HG03442 (cell line): ENCODE measurements at regions not wholly inside any gene's neighbourhood (a gene's known extent, or its start where the extent isn't known, plus 50 kb on each side); places are given as distances from the start of the nearest gene placed in this dataset.
"Not testable (repeated sequence)": the region's sequence is repeated elsewhere in the genome, so short reads cannot be mapped to it uniquely, and the experiment has no call there.

ENCODE experiments used
- ATAC-seq: cut with Tn5 transposase; IDR thresholded peaks from one replicate; pipeline ENCODE4 v1.9.1; 2021; ENCODE audit warnings: mild to moderate bottlenecking, moderate library complexity; ENCODE audit not compliant: unreplicated experiment

DNA sequence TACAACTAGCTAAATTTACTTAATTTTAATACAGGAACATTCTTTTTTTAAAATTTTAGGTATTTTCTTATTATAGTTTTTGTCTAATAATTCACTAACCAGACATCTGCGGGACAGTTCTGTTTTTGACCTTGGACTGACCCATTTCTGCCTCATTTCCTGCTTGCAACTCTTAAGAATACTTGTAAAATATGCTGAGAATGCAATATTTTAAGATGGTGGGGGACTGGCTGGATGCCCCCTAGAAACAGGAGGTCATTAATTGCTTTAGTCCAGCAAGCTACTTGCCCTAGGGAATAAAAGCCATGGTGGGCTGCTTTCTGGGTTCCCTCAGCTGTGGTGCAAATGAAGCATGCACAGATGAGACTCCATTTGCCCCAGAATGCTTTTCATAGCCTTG lies 2348.4 kb downstream of the PCDH7 start:
- ATAC-seq, result no peak

DNA sequence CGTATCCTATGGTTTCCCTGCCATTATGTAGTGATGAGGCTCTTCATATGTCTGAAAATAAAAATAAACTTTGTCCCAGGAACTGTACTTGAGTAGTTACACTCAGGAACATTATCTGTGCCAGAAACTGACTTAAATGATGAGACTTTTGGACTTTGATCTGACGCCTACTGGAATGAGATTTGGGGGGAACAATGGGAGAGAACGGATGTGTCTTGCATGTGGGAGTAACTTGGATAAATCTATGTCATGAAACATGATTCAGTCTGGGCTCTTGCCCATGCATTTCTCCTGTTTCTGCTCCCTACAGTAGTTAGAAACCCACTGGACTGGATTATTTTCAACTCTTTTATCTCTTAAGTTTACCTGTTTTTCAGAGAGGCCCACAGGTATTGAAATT lies 2351.4 kb downstream of the PCDH7 start:
- no peak for ATAC-seq

- ATAC-seq, result no peak
These were observed 2352.3 kb downstream of the PCDH7 start for GRCh38 chr4:33072298-33073089.

DNA sequence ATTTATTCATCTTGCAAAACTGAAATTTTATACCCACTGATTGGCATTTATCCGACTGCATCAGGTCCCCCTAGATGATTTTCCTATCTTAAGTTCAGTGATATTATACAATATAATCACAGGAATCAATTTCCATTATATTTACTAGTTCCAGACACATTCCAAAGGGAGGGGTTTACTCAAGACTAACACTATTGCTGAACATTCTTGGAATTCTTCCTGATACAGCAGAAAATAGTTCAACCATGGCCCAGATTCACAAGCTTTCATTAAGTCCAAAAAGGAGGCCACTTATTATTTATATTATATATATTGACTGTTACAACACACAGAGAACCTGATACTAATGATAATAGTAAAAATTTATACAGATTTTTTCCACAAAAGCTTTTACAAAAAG lies 2353.6 kb downstream of the PCDH7 start:
- ATAC-seq, result no peak

DNA sequence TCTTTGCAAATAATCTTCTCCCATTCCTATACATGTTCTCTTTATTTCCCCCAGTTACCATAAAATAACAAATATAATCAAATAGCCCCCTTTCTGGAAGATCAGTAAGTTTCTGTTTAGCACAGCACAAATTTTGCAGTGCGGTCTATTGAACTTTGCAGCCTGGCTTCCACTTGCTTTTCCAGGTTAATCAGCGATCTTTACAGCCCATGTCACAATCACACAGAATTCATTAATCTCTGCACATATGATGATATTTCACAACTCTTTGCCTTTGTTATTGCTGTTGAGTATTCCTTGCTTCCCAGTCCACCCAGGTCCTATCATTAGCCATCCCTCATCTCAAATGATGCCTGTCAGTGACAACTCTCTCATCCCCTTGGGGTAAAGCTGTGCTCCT lies 2358.0 kb downstream of the PCDH7 start:
- ATAC-seq, result no peak

- no peak for ATAC-seq
These were observed 2360.1 kb downstream of the PCDH7 start for GRCh38 chr4:33080275-33080674.

DNA sequence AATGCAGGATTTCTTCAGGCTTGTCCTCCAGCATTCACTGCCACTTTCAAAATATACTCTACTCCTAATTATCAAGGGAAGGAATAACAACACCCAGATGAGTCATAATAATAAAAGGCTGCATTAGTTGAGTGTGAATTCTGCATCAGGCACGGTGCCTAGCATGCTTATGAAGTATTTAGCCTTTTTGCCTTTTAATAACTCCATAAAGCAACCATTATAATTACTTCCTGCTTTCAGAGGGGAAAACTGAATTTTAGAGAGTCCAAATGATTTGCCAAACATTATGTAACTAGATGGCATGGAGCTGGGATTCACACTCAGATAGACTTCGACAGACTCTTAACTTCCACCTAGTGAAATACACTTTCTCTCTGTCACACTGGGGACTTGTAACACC lies 2365.5 kb downstream of the PCDH7 start:
- no peak for ATAC-seq

DNA sequence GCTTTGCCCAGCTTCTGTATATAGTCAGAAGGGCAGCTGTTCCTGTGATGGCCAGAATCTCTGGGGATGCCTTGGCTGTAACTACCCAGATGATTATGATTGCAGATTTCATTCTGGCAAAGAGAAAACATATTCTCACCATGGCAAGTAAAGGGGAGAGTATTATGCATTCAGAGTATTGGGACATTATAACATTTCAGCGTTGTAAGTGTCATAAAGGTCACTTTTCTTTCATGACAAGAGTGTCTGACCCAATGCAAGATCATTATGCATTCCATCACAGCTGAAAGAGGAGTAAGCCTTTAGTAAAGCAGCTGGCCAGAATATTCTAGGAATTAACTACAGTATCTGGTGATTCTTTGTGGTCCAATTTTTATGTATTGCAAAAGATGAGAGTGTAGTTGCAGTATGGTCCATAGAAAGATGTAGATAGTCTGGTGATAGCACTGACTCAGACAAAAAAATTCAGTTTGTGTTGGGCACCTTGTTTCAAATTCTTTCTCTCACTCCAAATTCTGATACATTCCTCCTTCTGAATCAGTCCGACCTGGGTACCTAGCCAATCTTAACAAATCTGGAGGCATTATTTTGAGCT lies 2366.3 kb downstream of the PCDH7 start:
- no peak for ATAC-seq

DNA sequence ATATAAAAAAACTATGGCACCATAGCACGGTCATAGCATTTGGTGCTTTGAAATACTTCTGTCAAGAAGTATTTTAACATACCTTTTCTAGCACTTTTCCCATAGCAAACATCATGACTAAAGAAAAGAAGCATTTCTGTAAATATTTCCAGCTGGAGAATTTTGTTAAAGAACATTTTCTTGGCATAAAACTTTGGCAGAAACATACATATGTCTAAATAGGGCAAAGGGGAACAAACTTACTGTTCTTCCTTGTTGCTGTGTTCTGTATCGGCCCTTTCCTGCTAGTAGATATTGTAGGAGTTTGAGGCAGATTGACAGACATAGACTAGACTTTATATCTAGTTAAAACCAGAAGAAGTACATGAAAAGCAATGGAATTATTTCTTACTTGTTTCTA lies 2368.5 kb downstream of the PCDH7 start:
- ATAC-seq, result no peak

DNA sequence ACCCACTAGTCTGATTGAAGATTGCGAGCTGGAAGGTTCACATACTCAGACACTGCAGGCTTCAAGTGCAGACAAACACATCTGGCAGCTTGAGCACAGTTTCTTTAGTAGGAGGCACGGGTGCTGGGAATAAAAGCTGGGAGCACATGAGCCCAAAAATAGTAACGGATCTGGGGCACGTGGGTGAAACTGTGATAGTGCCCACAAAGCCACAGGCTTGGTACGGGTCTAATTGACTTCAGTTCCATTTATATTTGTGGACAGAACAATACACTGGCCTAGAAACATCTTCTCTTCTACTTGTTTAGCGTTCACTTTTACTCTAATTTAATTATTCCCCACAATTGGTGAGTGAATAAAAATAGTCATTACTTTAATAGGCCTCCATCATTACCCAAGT lies 2370.7 kb downstream of the PCDH7 start:
- no peak for ATAC-seq

- no peak for ATAC-seq
These were observed 2371.8 kb downstream of the PCDH7 start for GRCh38 chr4:33091961-33092360.

- ATAC-seq, result peak; percentile 82
These were observed 2384.1 kb downstream of the PCDH7 start for GRCh38 chr4:33104273-33104672.

DNA sequence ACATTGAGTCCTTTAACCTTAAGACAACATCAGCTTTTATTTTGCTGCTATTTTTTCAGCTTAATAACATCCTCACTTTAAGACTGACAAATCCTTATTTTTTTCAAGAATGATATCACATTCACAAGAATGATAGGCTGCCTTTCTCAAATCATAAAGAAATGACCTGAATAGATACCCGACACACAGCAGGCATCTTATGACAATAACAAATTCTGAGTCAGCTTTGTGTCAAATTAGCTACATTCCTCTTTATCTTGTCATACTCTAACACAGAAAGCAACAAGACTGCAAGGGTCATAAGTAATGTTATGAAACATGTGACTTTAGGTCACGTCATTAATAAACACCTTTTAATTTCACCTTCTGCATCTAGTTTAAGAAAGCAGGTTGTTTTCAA lies 2387.6 kb downstream of the PCDH7 start:
- ATAC-seq, result no peak

GRCh38 chr4:33111117-33111516 lies 2390.9 kb downstream of the PCDH7 start:
- ATAC-seq, result no peak

DNA sequence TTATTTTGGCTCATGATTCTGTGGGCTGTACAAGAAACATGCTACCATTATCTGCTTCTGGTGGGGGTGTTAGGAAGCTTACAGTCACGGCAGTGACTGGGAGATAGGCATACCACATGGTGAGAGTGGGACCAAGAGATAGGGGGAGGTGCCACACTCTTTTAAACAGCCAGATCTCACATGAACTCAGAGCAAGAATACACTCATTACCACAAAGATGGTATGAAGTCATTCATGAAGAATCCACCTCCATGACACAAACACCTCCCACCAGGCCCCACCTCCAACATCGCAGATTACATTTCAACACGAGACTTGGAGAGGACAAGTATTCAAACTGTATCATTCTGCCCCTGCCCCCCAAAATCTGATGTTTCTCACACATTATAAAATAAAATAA lies 2396.7 kb downstream of the PCDH7 start:
- ATAC-seq, result no peak

GRCh38 chr4:33126002-33126401 lies 2405.8 kb downstream of the PCDH7 start:
- no peak for ATAC-seq

DNA sequence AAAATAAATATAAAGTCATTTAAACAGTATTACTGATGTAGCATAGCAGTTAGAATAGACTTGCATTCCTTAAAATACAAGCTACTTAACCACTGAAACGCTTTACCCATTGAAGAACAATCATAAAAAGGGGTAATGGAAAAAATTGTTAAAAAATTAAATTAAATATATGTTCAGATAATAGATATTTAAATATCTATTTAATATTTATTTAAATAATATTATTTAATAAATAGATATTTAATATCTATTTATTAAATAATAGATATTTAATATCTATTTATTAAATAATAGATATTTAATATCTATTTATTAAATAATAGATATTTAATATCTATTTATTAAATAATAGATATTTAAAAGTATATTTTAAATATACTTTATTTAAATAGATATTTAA lies 2410.5 kb downstream of the PCDH7 start:
- not testable (repeated sequence) for ATAC-seq

DNA sequence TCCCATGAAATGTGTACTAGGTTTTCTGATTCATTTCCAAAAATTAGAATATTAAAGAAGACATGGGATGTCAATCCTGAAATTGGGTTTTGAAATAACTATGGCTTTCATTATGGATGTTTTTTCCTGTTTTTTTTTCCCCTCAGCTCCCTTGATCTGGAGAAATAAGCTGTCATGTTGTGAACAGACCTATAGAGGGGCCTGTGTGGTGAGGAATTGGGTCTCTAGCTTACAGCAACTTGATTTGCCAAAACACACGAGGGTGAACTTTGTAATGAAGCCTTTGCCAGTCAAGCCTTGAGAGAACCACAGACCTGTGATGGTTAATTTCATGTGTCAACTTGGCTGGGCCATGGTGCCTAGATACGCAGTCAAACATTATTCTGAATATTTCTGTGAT lies 2413.6 kb downstream of the PCDH7 start:
- ATAC-seq, result no peak

DNA sequence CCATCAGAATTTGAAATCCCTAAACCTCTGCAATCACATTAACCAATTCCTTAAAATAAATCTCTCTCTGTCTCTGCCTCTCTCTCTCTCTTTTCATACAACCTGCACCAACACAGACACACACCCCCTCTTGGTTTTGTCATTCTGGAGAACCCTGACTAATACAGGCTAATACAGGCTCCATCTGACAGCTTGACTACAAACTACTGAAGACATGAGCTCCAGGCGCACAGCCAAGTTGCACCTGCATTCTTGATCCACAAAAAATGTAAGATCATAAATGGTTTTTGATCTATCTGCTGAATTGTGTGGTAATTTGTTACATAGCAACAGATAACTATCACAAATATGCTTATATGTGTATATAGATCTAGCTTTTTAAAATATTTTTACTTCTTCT lies 2414.2 kb downstream of the PCDH7 start:
- no peak for ATAC-seq

DNA sequence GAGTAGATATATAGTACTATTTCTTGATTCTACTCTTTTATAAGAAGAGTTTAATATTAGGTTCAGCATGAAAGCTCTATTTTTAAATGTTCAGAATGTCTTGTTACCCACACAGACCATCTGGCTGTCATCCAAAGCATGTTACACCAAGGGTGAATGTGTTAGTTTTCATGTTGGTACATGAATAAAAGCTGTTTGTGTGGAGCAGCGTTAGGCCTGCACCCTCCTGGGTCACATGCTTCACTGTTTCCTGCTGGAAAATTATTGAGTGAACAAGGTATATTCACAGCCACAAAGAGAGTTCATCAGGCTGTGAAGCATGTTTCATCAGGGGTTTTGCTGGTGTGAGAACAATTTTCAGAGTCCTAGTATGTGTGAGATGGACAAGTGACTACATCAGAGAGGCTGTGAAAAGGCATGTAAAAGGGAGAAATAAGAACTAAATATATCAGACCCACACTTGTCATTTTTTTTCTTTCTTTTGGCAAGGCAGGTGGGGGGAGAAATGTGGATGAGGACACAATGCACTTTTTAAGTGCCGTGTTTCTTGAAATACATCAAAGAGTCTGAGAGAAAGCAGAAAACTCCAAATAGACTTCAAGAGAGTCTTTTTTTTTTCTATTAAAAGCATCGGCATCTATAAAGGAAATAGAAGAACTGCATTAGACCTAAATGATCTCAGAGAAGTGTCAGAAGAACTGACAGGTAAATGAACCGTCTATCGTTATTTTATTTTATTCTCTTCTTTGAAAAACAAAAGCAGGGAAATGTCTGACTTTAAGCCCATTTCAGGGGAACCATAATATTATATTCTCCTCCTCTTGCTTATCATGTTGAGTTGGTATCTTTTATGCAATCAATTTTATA lies 2429.7 kb downstream of the PCDH7 start:
- ATAC-seq, result no peak

DNA sequence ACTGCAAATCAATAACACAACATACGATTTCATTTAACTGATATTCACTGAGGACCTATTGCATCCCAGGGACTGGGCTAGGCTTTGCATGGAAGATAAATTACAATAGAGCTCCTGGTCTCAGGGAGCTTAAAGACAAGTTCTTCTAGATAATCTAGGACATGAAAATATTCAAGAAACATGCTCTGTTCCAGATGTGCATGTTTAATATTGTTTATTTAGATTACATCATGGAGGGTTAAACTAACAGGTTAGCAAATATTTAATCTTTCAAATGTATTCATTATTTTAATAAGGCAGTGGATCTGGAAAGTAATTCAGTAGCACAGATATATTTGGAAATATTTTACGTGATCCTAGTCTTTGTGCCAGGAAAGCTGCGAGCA lies 2430.3 kb downstream of the PCDH7 start:
- ATAC-seq, result no peak

DNA sequence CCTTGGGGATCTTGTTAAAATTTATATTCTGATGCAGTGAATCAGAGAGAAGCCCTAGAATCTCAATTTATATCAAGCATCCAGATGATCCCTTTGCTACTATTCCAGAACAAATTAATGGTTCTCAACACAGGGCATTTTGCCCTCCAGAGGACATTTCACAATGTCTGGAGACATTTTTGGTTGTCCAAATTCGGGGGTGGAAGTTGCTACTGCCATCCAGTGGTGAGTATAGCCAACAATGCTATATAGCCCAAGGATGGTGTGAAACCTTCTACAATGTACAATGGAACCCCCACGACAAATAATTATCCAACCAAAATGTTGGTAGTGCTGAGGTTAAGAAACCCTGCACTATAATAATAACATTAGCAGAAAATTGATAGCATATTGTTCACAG lies 2440.0 kb downstream of the PCDH7 start:
- ATAC-seq, result no peak
